Activated naive CD4-positive, alpha-beta T cell treated with anti-CD3 and anti-CD28 coated beads, Interleukin-2, amount 50 U/mL, for 72 hours (primary cell): ENCODE measurements at regions not wholly inside any gene's neighbourhood (a gene's known extent, or its start where the extent isn't known, plus 50 kb on each side); places are given as distances from the start of the nearest gene placed in this dataset.
"Not testable (repeated sequence)": the region's sequence is repeated elsewhere in the genome, so short reads cannot be mapped to it uniquely, and the experiment has no call there.

Experiments used
- ATAC-seq, 2 donors: fragments of 150-1000 bp; cut with Tn5 transposase; 2 replicates each; pipeline ENCODE4 v1.10.0; 2021; ENCODE audit warnings: mild to moderate bottlenecking in 2 of 2, moderate library complexity in 2 of 2
- DNase-seq, 2 donors: peaks; one replicate each; pipeline ENCODE4 v3.0.0; 2021 to 2022; ENCODE audit warnings: low spot score in 2 of 2
- H3K27ac Mint-ChIP-seq, 2 donors: one replicate each; pipeline ENCODE4 v1.8.0; 2022; ENCODE audit warnings: mild to moderate bottlenecking in 2 of 2, mixed read lengths in 2 of 2
- H3K36me3 Mint-ChIP-seq, 2 donors: one replicate each; pipeline ENCODE4 v1.8.0; 2022; ENCODE audit warnings: mixed read lengths in 2 of 2
- H3K9me3 Mint-ChIP-seq, 2 donors: one replicate each; pipeline ENCODE4 v1.8.0; 2022; ENCODE audit warnings: mixed read lengths in 2 of 2

- H3K36me3 Mint-ChIP-seq: peaks cover 0 to 6% of the 10 kb centered on the region in 2 donors
- no peak overlapping the region for H3K27ac Mint-ChIP-seq
- no peak for ATAC-seq
- no peak for DNase-seq
- H3K9me3 Mint-ChIP-seq: peaks cover 12 to 13% of the 10 kb centered on the region in 2 donors
Measured at GRCh38 chr10:121262774-121263430, 335.3 kb downstream of the FGFR2 start.

GRCh38 chr10:121263431-121263783 is 334.8 kb downstream of the FGFR2 start:
- H3K9me3 Mint-ChIP-seq: peaks cover 17 to 18% of the 10 kb centered on the region in 2 donors
- peaks cover 0 to 7% of the 10 kb centered on the region in 2 donors for H3K36me3 Mint-ChIP-seq
- no peak overlapping the region for H3K27ac Mint-ChIP-seq
- DNase-seq: no peak
- no peak for ATAC-seq

- ATAC-seq: no peak
- DNase-seq: no peak
- peaks cover 19 to 21% of the 10 kb centered on the region in 2 donors for H3K9me3 Mint-ChIP-seq
- H3K36me3 Mint-ChIP-seq: peaks cover 0 to 7% of the 10 kb centered on the region in 2 donors
- H3K27ac Mint-ChIP-seq: no peak overlapping the region
Measured at GRCh38 chr10:121265360-121266123, 332.7 kb downstream of the FGFR2 start.

GRCh38 chr10:121266370-121266769 is 331.9 kb downstream of the FGFR2 start:
- Mint-ChIP-seq H3K9me3 (peaks cover 19 to 22% of the 10 kb centered on the region in 2 donors), H3K36me3 (peaks cover 0 to 7% of the 10 kb centered on the region in 2 donors), H3K27ac (no peak overlapping the region)
- DNase-seq (no peak), ATAC-seq (no peak)

- DNase-seq (no peak), ATAC-seq (no peak)
- no peak overlapping the region for H3K27ac Mint-ChIP-seq
- H3K9me3 Mint-ChIP-seq: peaks cover 17 to 19% of the 10 kb centered on the region in 2 donors
- H3K36me3 Mint-ChIP-seq: peaks cover 0 to 7% of the 10 kb centered on the region in 2 donors
Measured at GRCh38 chr10:121267236-121268003, 330.8 kb downstream of the FGFR2 start.

- peaks cover 17 to 19% of the 10 kb centered on the region in 2 donors for H3K9me3 Mint-ChIP-seq
- no peak for ATAC-seq
- H3K36me3 Mint-ChIP-seq: peaks cover 0 to 7% of the 10 kb centered on the region in 2 donors
- DNase-seq: no peak
- H3K27ac Mint-ChIP-seq: no peak overlapping the region
Measured at GRCh38 chr10:121268363-121268762, 329.9 kb downstream of the FGFR2 start.

- no peak for DNase-seq
- H3K9me3 Mint-ChIP-seq: peaks cover 17 to 19% of the 10 kb centered on the region in 2 donors
- no peak overlapping the region for H3K27ac Mint-ChIP-seq
- no peak for ATAC-seq
- peaks cover 0 to 7% of the 10 kb centered on the region in 2 donors for H3K36me3 Mint-ChIP-seq
Measured at GRCh38 chr10:121268863-121269432, 329.3 kb downstream of the FGFR2 start.

GRCh38 chr10:121270906-121271305 is 327.3 kb downstream of the FGFR2 start:
- H3K36me3 Mint-ChIP-seq: peaks cover 0 to 7% of the 10 kb centered on the region in 2 donors
- ATAC-seq: no peak
- DNase-seq: no peak
- H3K9me3 Mint-ChIP-seq: peaks cover 17 to 22% of the 10 kb centered on the region in 2 donors
- H3K27ac Mint-ChIP-seq: no peak overlapping the region

- no peak for ATAC-seq
- no peak overlapping the region for H3K27ac Mint-ChIP-seq
Measured at GRCh38 chr10:121276046-121276445, 322.2 kb downstream of the FGFR2 start.

GRCh38 chr10:121276822-121277221 is 321.4 kb downstream of the FGFR2 start:
- Mint-ChIP-seq H3K9me3 (peaks cover 4 to 16% of the 10 kb centered on the region in 2 donors), H3K36me3 (no peaks in the 10 kb centered on the region), H3K27ac (no peak overlapping the region)
- no peak for DNase-seq
- no peak for ATAC-seq

More at GRCh38 chr10:121276046-121276445, 322.2 kb downstream of the FGFR2 start:
- Mint-ChIP-seq H3K9me3 (peaks cover 4 to 17% of the 10 kb centered on the region in 2 donors), H3K36me3 (no peaks in the 10 kb centered on the region)
- DNase-seq: no peak

- not testable (repeated sequence) for ATAC-seq, DNase-seq, H3K36me3 Mint-ChIP-seq
Measured at GRCh38 chr10:121278386-121278785, 319.9 kb downstream of the FGFR2 start.

GRCh38 chr10:121281576-121281975 is 316.7 kb downstream of the FGFR2 start:
- Mint-ChIP-seq H3K27ac (no peak overlapping the region), H3K9me3 (peaks cover 4 to 10% of the 10 kb centered on the region in 2 donors), H3K36me3 (no peaks in the 10 kb centered on the region)
- DNase-seq: no peak
- no peak for ATAC-seq

More at GRCh38 chr10:121278386-121278785, 319.9 kb downstream of the FGFR2 start:
- not testable (repeated sequence) for H3K27ac Mint-ChIP-seq
- H3K9me3 Mint-ChIP-seq: peaks cover 4 to 16% of the 10 kb centered on the region in 2 donors

GRCh38 chr10:121282264-121282663 is 316.0 kb downstream of the FGFR2 start:
- DNase-seq (no peak), ATAC-seq (no peak)
- H3K27ac Mint-ChIP-seq: no peak overlapping the region
- H3K9me3 Mint-ChIP-seq: peaks cover 4 to 9% of the 10 kb centered on the region in 2 donors
- H3K36me3 Mint-ChIP-seq: no peaks in the 10 kb centered on the region

GRCh38 chr10:121282797-121283515 is 315.3 kb downstream of the FGFR2 start:
- ATAC-seq: no peak
- H3K9me3 Mint-ChIP-seq: peaks cover 0 to 3% of the 10 kb centered on the region in 2 donors
- no peaks in the 10 kb centered on the region for H3K36me3 Mint-ChIP-seq
- no peak for DNase-seq
- H3K27ac Mint-ChIP-seq: no peak overlapping the region

- DNase-seq (no peak), ATAC-seq (no peak)
- Mint-ChIP-seq H3K9me3 (peaks cover 0 to 3% of the 10 kb centered on the region in 2 donors), H3K27ac (no peak overlapping the region), H3K36me3 (no peaks in the 10 kb centered on the region)
Measured at GRCh38 chr10:121284936-121285335, 313.3 kb downstream of the FGFR2 start.
